HepG2 (cell line): ENCODE measurements at regions not wholly inside any gene's neighbourhood (a gene's known extent, or its start where the extent isn't known, plus 50 kb on each side); places are given as distances from the start of the nearest gene placed in this dataset.

Experiments
- ATAC-seq: fragments of 200-7000 bp; cut with Tn5 transposase; 3 replicates; pipeline ENCODE4 v1.9.1; 2020; ENCODE audit warnings: mild to moderate bottlenecking, moderate library complexity
- BruUV-seq: library from RNA; stranded (reverse); fragments of 400-500 nt; replicated peaks from 2 replicates; lab custom pipeline; 2021; lab: Mats Ljungman, UMichigan
- CTCF ChIA-PET: fragments of 300-600 bp; formaldehyde crosslinking; extraction: SDS; loops from one replicate; lab custom pipeline; 2021; ENCODE audit warnings: low total read pairs, inconsistent platforms, low intra/inter-chr PET ratio; lab: Yijun Ruan, JAX
- POLR2A ChIA-PET: fragments of 350-600 bp; sonication (Branson Sonifier 250); formaldehyde crosslinking; loops from one replicate; lab custom pipeline; 2020; ENCODE audit warnings: antibody characterized with exemption, inconsistent platforms; lab: Yijun Ruan, JAX
- DNase-seq: peaks from one replicate; pipeline ENCODE4 v3.0.0-alpha.2; 2015; ENCODE audit warnings: low spot score
- FAIRE-seq: peaks from 3 replicates; lab custom pipeline; 2011; peaks lifted over from hg19 to GRCh38; lab: Jason Lieb, UNC
- H2AFZ ChIP-seq: one replicate; pipeline ENCODE4 v1.6.1; 2011; ENCODE audit warnings: low read length, inconsistent platforms
- H3K27ac ChIP-seq: fragments of 300-600 bp; 3 replicates; pipeline ENCODE4 v1.8.0; 2011; ENCODE audit warnings: mixed run types, mild to moderate bottlenecking, mixed read lengths, low read length, inconsistent platforms; ENCODE audit not compliant: insufficient read depth; ENCODE audit errors: extremely low read length
- H3K27me3 ChIP-seq, 2 experiments: fragments of 200-600 bp in 1 of 2; 2 replicates in 1 of 2; 3 replicates in 1 of 2; pipeline versions ENCODE4 v1.6.0 to v1.8.0; 2011; ENCODE audit warnings: low read length in 2 of 2, mild to moderate bottlenecking in 2 of 2, moderate library complexity in 2 of 2, inconsistent platforms in 1 of 2; ENCODE audit not compliant: insufficient read depth in 2 of 2, control insufficient read depth in 1 of 2
- H3K36me3 ChIP-seq, 2 experiments: fragments of 200-600 bp in 1 of 2; replicated peaks in 1 of 2; 2 replicates in 1 of 2; 3 replicates in 1 of 2; pipeline versions ENCODE4 v1.5.1 to v1.8.0; 2011; ENCODE audit warnings: low read length in 2 of 2, inconsistent platforms in 1 of 2; ENCODE audit not compliant: insufficient read depth in 2 of 2, control insufficient read depth in 1 of 2
- H3K4me1 ChIP-seq: 2 replicates; pipeline ENCODE4 v1.5.1; 2012; ENCODE audit warnings: low read length, inconsistent platforms; ENCODE audit not compliant: insufficient read depth
- H3K4me2 ChIP-seq: 2 replicates; pipeline ENCODE4 v1.6.0; 2011; ENCODE audit warnings: low read depth, low read length, inconsistent platforms
- H3K4me3 ChIP-seq, 3 experiments: fragments of 200-600 bp in 1 of 3; sonication (generic), shearing (Covaris generic) in 1 of 3; replicated peaks in 1 of 3; 2 replicates each; pipeline ENCODE4 v1.5.1; 2011 to 2016; ENCODE audit warnings: low read length in 3 of 3, inconsistent platforms in 2 of 3, low read depth in 2 of 3, mild to moderate bottlenecking in 2 of 3, control low read depth in 1 of 3, mixed read lengths in 1 of 3; ENCODE audit not compliant: insufficient read depth in 1 of 3
- H3K79me2 ChIP-seq: one replicate; pipeline ENCODE4 v1.6.1; 2011; ENCODE audit warnings: low read length, inconsistent platforms; ENCODE audit not compliant: insufficient read depth
- H3K9ac ChIP-seq: 2 replicates; pipeline ENCODE4 v1.6.0; 2011; ENCODE audit warnings: mild to moderate bottlenecking, low read depth, low read length, inconsistent platforms; ENCODE audit not compliant: insufficient read depth
- H3K9me3 ChIP-seq: 2 replicates; pipeline ENCODE4 v1.5.1; 2012; ENCODE audit warnings: mild to moderate bottlenecking, low read length
- H4K20me1 ChIP-seq: 2 replicates; pipeline ENCODE4 v1.6.0; 2011; ENCODE audit warnings: inconsistent platforms, mild to moderate bottlenecking, low read length, moderate library complexity; ENCODE audit not compliant: insufficient read depth
- CBX5 ChIP-seq: sonication (generic); formaldehyde crosslinking; IDR thresholded peaks from 2 replicates; pipeline ENCODE4 v1.4.0; 2020; ENCODE audit warnings: missing genetic modification reagents, borderline replicate concordance
- GTF2F1 ChIP-seq: fragments of 150-350 bp; IDR thresholded peaks from 2 replicates; pipeline ENCODE4 v1.6.1; 2014; ENCODE audit warnings: low read length
- HMG20A ChIP-seq: IDR thresholded peaks from 2 replicates; pipeline ENCODE4 v1.6.1; 2016; ENCODE audit warnings: borderline replicate concordance
- HOXA3 ChIP-seq: sonication (generic); formaldehyde crosslinking; IDR thresholded peaks from 2 replicates; pipeline ENCODE4 v1.5.0; 2020; ENCODE audit warnings: missing genetic modification reagents
- NFRKB ChIP-seq: fragments of 450-650 bp; IDR thresholded peaks from 2 replicates; pipeline ENCODE4 v1.6.1; 2017
- PLRG1 ChIP-seq: fragments of 450-650 bp; conservative IDR thresholded peaks from 2 replicates; pipeline ENCODE4 v1.6.1; 2016
- SRSF4 ChIP-seq: fragments of 200-400 bp; formaldehyde crosslinking; IDR thresholded peaks from one replicate; pipeline ENCODE4 v1.6.1; 2018; ENCODE audit warnings: mild to moderate bottlenecking, low read depth, low read length, moderate library complexity; ENCODE audit not compliant: poor library complexity, severe bottlenecking
- ZC3H13 ChIP-seq: sonication (generic); formaldehyde crosslinking; IDR thresholded peaks from 2 replicates; pipeline ENCODE4 v1.8.1; 2023; ENCODE audit warnings: mild to moderate bottlenecking, missing genetic modification reagents, moderate library complexity
- ZNF296 ChIP-seq: sonication (generic); formaldehyde crosslinking; conservative IDR thresholded peaks from 2 replicates; pipeline ENCODE4 v1.5.0; 2020; ENCODE audit warnings: mild to moderate bottlenecking, missing genetic modification reagents
- ZNF562 ChIP-seq: sonication (generic); formaldehyde crosslinking; IDR thresholded peaks from 2 replicates; pipeline ENCODE4 v1.8.0; 2022; ENCODE audit warnings: missing genetic modification reagents, borderline replicate concordance
- ZNF768 ChIP-seq: sonication (generic); formaldehyde crosslinking; IDR thresholded peaks from 2 replicates; pipeline ENCODE4 v1.4.0; 2020; ENCODE audit warnings: missing genetic modification reagents
- ZSCAN25 ChIP-seq: sonication (generic); formaldehyde crosslinking; IDR thresholded peaks from 2 replicates; pipeline ENCODE4 v1.8.0; 2022; ENCODE audit warnings: mild to moderate bottlenecking, missing genetic modification reagents
- ZSCAN31 ChIP-seq: sonication (generic); formaldehyde crosslinking; IDR thresholded peaks from 2 replicates; pipeline ENCODE4 v1.5.0; 2020; ENCODE audit warnings: low read depth, mild to moderate bottlenecking, missing genetic modification reagents
- WGBS: methylation state at CpG from one replicate; pipeline ENCODE4 v1.1.6; 2017; ENCODE audit warnings: low lambda C conversion rate; 5-methylcytosine and 5-hydroxymethylcytosine counted together
- in situ Hi-C: cut with HindIII; loops from 2 replicates; pipeline ENCODE4 v1.10.0; 2017; ENCODE audit warnings: low pct_unique_long_range_greater_than_20kb; ENCODE audit not compliant: extremely low pct_ligation_motif_present
- intact Hi-C: fragments of 100-400 bp; cut with micrococcal nuclease; formaldehyde crosslinking; loops from one replicate; pipeline ENCODE4 v1.10.0; 2022; ENCODE audit not compliant: unreplicated experiment
- TF ChIP-seq, protein P1 (sequence below): sonication (generic); formaldehyde crosslinking; conservative IDR thresholded peaks from 2 replicates; pipeline ENCODE4 v1.4.0; 2020; ENCODE audit warnings: missing genetic modification reagents
- TF ChIP-seq, protein P2 (sequence below): sonication (generic); formaldehyde crosslinking; IDR thresholded peaks from 2 replicates; pipeline ENCODE4 v1.5.0; 2020; ENCODE audit warnings: missing genetic modification reagents, mild to moderate bottlenecking, borderline replicate concordance
- TF ChIP-seq, protein P3 (sequence below): IDR thresholded peaks from 2 replicates; pipeline ENCODE4 v1.6.1; 2016; ENCODE audit warnings: missing biosample characterization, missing genetic modification reagents, low read depth
- TF ChIP-seq, protein P4 (sequence below): sonication (generic); formaldehyde crosslinking; conservative IDR thresholded peaks from 2 replicates; pipeline ENCODE4 v1.5.0; 2020; ENCODE audit warnings: missing genetic modification reagents

DNA sequence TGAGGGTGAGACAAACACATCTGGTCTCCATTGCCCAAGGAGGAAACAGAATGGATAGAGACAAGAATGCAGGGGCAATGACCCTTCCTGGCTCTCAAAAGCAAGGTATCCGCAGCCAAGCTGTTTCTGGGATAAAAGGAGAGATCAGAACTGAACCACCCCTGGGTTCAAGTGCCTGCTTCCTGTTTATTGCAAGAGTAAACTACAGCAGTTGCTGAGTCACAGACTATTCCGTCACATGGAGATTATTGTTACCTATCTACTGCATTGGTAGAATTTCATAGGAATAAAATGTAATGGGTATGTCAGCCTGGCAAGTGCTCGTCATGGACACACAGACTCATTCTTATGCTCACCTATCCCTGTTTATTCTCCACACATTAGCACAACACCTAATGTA is 821.6 kb downstream of the GRID1 start:
- in situ Hi-C loops = no loop called here
- no TSS peak for BruUV-seq
- Histone ChIP-seq H3K4me1 (no peaks in the 10 kb centered on the region), H3K4me3 (no peak overlapping the region), H3K79me2 (no peaks in the 10 kb centered on the region), H3K9ac (no peak overlapping the region), H3K27ac (no peak overlapping the region), H4K20me1 (no peaks in the 10 kb centered on the region), H3K9me3 (no peaks in the 10 kb centered on the region), H3K36me3 (no peaks in the 10 kb centered on the region), H3K4me2 (no peak overlapping the region), H3K27me3 (no peaks in the 10 kb centered on the region), H2AFZ (no peak overlapping the region)
- 13% methylated on average over 3 of the region's 3 CpGs for WGBS
- TF ChIP-seq ZNF296 (CRISPR knock-in tag) (no peak), ZC3H13 (CRISPR knock-in tag) (no peak), HOXA3 (no peak), HMG20A (no peak)
- TF ChIP-seq, protein P1, sequence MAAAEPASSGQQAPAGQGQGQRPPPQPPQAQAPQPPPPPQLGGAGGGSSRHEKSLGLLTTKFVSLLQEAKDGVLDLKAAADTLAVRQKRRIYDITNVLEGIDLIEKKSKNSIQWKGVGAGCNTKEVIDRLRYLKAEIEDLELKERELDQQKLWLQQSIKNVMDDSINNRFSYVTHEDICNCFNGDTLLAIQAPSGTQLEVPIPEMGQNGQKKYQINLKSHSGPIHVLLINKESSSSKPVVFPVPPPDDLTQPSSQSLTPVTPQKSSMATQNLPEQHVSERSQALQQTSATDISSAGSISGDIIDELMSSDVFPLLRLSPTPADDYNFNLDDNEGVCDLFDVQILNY (CRISPR knock-in tag) = no peak
- intact Hi-C loops = no loop called here
- FAIRE-seq (no peak), ATAC-seq (no peak), DNase-seq (no peak)
- POLR2A ChIA-PET = no interaction called here
- CTCF ChIA-PET = no interaction called here

DNA sequence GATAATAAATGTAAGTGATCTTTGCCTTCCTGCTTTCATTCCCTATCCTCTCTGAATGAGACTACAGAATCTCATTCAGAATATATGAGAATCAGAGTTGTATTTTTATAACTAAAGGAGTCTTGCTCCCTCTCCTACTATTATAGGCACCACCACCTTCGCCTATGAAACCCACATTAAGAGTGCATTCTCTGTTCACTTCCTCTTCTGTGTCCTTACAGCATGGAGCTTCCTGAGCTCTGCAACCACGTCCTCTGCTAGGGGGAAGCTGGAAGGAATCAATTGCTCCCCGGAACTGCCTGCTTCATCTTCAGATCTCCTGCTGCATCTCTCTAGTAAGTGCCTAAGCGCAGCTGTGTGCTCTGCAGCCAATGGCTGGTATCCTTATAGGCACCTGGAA is 820.7 kb downstream of the GRID1 start:
- no peaks in the 10 kb centered on the region for H3K79me2 ChIP-seq
- no peaks in the 10 kb centered on the region for H4K20me1 ChIP-seq
- intact Hi-C loops = no loop called here
- ATAC-seq (no peak), FAIRE-seq (no peak), DNase-seq (no peak)
- POLR2A ChIA-PET = no interaction called here
- no peaks in the 10 kb centered on the region for H3K27me3 ChIP-seq
- H3K4me2 ChIP-seq = no peak overlapping the region
- WGBS = 4% methylated on average over 4 of the region's 4 CpGs
- H3K9me3 ChIP-seq = no peaks in the 10 kb centered on the region
- H3K36me3 ChIP-seq = no peaks in the 10 kb centered on the region
- BruUV-seq = no TSS peak
- H3K4me3 ChIP-seq = no peak overlapping the region
- CTCF ChIA-PET = no interaction called here
- in situ Hi-C loops = no loop called here
- H3K4me1 ChIP-seq = no peaks in the 10 kb centered on the region
- no peak overlapping the region for H3K9ac ChIP-seq
- no peak overlapping the region for H2AFZ ChIP-seq
- no peak overlapping the region for H3K27ac ChIP-seq
- TF ChIP-seq ZNF562 = no peak
- TF ChIP-seq CBX5 = no peak
- TF ChIP-seq GTF2F1 = no peak
- TF ChIP-seq, protein P2, sequence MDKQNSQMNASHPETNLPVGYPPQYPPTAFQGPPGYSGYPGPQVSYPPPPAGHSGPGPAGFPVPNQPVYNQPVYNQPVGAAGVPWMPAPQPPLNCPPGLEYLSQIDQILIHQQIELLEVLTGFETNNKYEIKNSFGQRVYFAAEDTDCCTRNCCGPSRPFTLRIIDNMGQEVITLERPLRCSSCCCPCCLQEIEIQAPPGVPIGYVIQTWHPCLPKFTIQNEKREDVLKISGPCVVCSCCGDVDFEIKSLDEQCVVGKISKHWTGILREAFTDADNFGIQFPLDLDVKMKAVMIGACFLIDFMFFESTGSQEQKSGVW (CRISPR knock-in tag) = no peak
- TF ChIP-seq PLRG1 = no peak
- no peak for TF ChIP-seq ZSCAN25 (CRISPR knock-in tag)
- no peak for TF ChIP-seq SRSF4
- TF ChIP-seq NFRKB = no peak
- TF ChIP-seq, protein P3, sequence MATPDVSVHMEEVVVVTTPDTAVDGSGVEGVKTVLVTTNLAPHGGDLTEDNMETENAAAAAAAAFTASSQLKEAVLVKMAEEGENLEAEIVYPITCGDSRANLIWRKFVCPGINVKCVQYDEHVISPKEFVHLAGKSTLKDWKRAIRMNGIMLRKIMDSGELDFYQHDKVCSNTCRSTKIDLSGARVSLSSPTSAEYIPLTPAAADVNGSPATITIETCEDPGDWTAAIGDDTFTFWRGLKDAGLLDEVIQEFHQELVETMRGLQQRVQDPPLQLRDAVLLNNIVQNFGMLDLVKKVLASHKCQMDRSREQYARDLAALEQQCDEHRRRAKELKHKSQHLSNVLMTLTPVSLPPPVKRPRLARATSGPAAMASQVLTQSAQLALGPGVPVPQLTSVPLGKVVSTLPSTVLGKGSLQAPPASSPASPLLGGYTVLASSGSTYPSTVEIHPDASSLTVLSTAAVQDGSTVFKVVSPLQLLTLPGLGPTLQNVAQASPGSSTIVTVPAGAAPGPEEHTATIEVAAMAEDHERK (CRISPR knock-in tag) = no peak
- TF ChIP-seq, protein P4, sequence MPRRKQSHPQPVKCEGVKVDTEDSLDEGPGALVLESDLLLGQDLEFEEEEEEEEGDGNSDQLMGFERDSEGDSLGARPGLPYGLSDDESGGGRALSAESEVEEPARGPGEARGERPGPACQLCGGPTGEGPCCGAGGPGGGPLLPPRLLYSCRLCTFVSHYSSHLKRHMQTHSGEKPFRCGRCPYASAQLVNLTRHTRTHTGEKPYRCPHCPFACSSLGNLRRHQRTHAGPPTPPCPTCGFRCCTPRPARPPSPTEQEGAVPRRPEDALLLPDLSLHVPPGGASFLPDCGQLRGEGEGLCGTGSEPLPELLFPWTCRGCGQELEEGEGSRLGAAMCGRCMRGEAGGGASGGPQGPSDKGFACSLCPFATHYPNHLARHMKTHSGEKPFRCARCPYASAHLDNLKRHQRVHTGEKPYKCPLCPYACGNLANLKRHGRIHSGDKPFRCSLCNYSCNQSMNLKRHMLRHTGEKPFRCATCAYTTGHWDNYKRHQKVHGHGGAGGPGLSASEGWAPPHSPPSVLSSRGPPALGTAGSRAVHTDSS = no peak
- no peak for TF ChIP-seq ZSCAN31 (CRISPR knock-in tag)
- no peak for TF ChIP-seq ZNF768
